ENCODE measurements at regions not wholly inside any gene's neighbourhood (a gene's known extent, or its start where the extent isn't known, plus 50 kb on each side); places are given as distances from the start of the nearest gene placed in this dataset.
A peak's percentile ranks its signal among the peaks of the same experiment; 100 is the strongest.

- no peak for DNase-seq (ENCODE audit: low read depth)
- no peak overlapping the region for H3K4me3 ChIP-seq (ENCODE audit: low read depth, low read length)
- TF ChIP-seq CTCF (IDR thresholded peaks at IDR 0.05; ENCODE audit: insufficient read depth, low read depth, low read length, missing control alignments): no peak
Observed at GRCh38 chr15:98556321-98556720, 92.0 kb upstream of the IGF1R start.

- H3K4me3 ChIP-seq (ENCODE audit: low read depth, low read length): no peak overlapping the region
- TF ChIP-seq CTCF (IDR thresholded peaks at IDR 0.05; ENCODE audit: insufficient read depth, low read depth, low read length, missing control alignments): no peak
- no peak for DNase-seq (ENCODE audit: low read depth)
Observed at GRCh38 chr15:98560338-98560737, 88.0 kb upstream of the IGF1R start.

GRCh38 chr15:98561169-98561941 lies 87.0 kb upstream of the IGF1R start:
- no peak for TF ChIP-seq CTCF (IDR thresholded peaks at IDR 0.05; ENCODE audit: insufficient read depth, low read depth, low read length, missing control alignments)
- H3K4me3 ChIP-seq (ENCODE audit: low read depth, low read length): no peak overlapping the region
- peak; percentile 31 for DNase-seq (ENCODE audit: low read depth)

GRCh38 chr15:98562331-98562937 lies 85.9 kb upstream of the IGF1R start:
- no peak for DNase-seq (ENCODE audit: low read depth)
- no peak for TF ChIP-seq CTCF (IDR thresholded peaks at IDR 0.05; ENCODE audit: insufficient read depth, low read depth, low read length, missing control alignments)
- no peak overlapping the region for H3K4me3 ChIP-seq (ENCODE audit: low read depth, low read length)

GRCh38 chr15:98565566-98565965 lies 82.8 kb upstream of the IGF1R start:
- TF ChIP-seq CTCF (IDR thresholded peaks at IDR 0.05; ENCODE audit: insufficient read depth, low read depth, low read length, missing control alignments): no peak
- no peak overlapping the region for H3K4me3 ChIP-seq (ENCODE audit: low read depth, low read length)
- no peak for DNase-seq (ENCODE audit: low read depth)

- DNase-seq (ENCODE audit: low read depth): no peak
- TF ChIP-seq CTCF (IDR thresholded peaks at IDR 0.05; ENCODE audit: insufficient read depth, low read depth, low read length, missing control alignments): no peak
- no peak overlapping the region for H3K4me3 ChIP-seq (ENCODE audit: low read depth, low read length)
Observed at GRCh38 chr15:98567951-98568350, 80.4 kb upstream of the IGF1R start.
